ENCODE measurements at regions not wholly inside any gene's neighbourhood (a gene's known extent, or its start where the extent isn't known, plus 50 kb on each side); places are given as distances from the start of the nearest gene placed in this dataset.

- TF ChIP-seq, protein P1, sequence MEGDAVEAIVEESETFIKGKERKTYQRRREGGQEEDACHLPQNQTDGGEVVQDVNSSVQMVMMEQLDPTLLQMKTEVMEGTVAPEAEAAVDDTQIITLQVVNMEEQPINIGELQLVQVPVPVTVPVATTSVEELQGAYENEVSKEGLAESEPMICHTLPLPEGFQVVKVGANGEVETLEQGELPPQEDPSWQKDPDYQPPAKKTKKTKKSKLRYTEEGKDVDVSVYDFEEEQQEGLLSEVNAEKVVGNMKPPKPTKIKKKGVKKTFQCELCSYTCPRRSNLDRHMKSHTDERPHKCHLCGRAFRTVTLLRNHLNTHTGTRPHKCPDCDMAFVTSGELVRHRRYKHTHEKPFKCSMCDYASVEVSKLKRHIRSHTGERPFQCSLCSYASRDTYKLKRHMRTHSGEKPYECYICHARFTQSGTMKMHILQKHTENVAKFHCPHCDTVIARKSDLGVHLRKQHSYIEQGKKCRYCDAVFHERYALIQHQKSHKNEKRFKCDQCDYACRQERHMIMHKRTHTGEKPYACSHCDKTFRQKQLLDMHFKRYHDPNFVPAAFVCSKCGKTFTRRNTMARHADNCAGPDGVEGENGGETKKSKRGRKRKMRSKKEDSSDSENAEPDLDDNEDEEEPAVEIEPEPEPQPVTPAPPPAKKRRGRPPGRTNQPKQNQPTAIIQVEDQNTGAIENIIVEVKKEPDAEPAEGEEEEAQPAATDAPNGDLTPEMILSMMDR (IDR thresholded peaks at IDR 0.05) = no peak
- Histone ChIP-seq H3K4me3 (no peak overlapping the region), H3K27ac (peak overlapping the region in 1 of 2 donors; percentile 42)
- peak; percentile 68 for DNase-seq (ENCODE audit: low spot score)
Measured at GRCh38 chr2:42935692-42936671, 143.6 kb upstream of the HAAO start.

DNA sequence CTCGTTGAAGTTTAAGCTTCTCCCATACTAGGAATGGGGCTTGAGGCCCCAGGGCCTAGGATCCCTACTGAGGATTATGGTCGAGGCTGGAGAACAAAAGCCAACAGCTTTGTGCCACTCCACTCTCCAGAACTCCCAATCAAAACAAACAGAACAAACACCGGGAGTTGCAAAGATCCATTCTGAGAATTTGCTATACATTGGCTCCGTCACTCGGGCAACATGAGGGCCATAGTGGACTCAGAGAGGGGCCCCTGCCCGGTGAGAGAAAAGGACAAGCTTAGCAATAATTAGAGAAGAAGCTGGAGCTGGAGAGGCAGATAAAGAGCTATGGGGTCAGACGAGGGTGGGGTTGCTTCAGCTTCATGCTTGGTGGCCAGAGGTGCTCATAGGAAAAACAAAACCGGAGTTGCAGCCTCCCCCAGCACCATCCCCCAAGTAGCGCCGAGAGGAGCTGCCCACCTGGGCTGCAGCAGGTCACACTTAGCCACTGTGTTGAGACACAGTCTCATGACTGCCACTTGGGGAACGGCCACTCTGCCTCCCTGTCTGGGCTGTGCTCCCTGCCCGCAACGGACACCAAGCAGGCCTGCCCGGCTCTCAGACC is 142.3 kb upstream of the HAAO start:
- DNase-seq (ENCODE audit: low spot score) = no peak
- Histone ChIP-seq H3K4me3 (no peak overlapping the region), H3K27ac (no peak overlapping the region)
- TF ChIP-seq, protein P1 (IDR thresholded peaks at IDR 0.05) = no peak

DNA sequence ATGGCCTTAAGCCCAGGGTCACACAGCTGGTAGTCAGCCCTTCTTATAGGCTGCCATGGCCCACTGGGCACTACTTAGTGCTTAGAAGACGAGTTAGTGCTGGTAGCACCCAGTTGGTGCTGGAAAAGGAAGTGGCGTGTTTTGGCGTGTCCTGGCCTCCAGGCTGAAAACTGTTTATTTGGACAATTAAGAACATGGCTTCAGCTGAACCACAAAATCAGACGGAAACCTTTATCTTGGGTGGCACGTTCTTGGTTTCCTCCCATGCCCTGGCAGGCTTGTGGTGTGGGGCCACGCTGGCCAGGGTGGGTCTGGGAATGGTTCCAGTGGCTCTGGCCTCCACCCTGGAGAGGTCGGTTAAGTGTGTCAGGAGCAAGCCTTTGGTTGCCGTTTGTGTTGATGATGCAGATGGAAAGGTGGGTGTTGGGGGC is 141.5 kb upstream of the HAAO start:
- Histone ChIP-seq H3K4me3 (no peak overlapping the region), H3K27ac (peak overlapping the region; percentile 51 to 72)
- no peak for DNase-seq (ENCODE audit: low spot score)
- TF ChIP-seq, protein P1 (IDR thresholded peaks at IDR 0.05) = no peak

GRCh38 chr2:42932271-42933151 is 140.1 kb upstream of the HAAO start:
- no peak overlapping the region for H3K4me3 ChIP-seq
- TF ChIP-seq, protein P1 (IDR thresholded peaks at IDR 0.05) = no peak
- peak overlapping the region; percentile 72 to 77 for H3K27ac ChIP-seq
- DNase-seq (ENCODE audit: low spot score) = no peak

GRCh38 chr2:42931818-42932195 is 139.4 kb upstream of the HAAO start:
- Histone ChIP-seq H3K4me3 (no peak overlapping the region), H3K27ac (peak overlapping the region; percentile 72 to 77)
- DNase-seq (ENCODE audit: low spot score) = no peak
- TF ChIP-seq, protein P1 (IDR thresholded peaks at IDR 0.05) = no peak

- TF ChIP-seq, protein P1 (IDR thresholded peaks at IDR 0.05) = no peak
- Histone ChIP-seq H3K4me3 (no peak overlapping the region), H3K27ac (peak overlapping the region; percentile 72 to 77)
- DNase-seq (ENCODE audit: low spot score) = no peak
Measured at GRCh38 chr2:42931146-42931817, 138.9 kb upstream of the HAAO start.

All from coronary artery (tissue), 2 donors.